Esophagus squamous epithelium (tissue), 4 donors: ENCODE measurements at regions not wholly inside any gene's neighbourhood (a gene's known extent, or its start where the extent isn't known, plus 50 kb on each side); places are given as distances from the start of the nearest gene placed in this dataset.

Experiments
- CTCF ChIP-seq, 6 experiments: fragments of 450-650 bp in 4 of 6; fragments of 200-600 bp in 2 of 6; sonication (generic) in 2 of 6; IDR thresholded peaks; one replicate each; pipeline ENCODE4 v1.5.1; 2016 to 2019; ENCODE audit warnings: antibody characterized with exemption in 6 of 6, mild to moderate bottlenecking in 4 of 6, moderate library complexity in 4 of 6
- POLR2A ChIP-seq, 4 donors: fragments of 450-650 bp; IDR thresholded peaks; one replicate each; pipeline ENCODE4 v1.6.1; 2017; ENCODE audit warnings: antibody characterized with exemption in 4 of 4, mild to moderate bottlenecking in 4 of 4, moderate library complexity in 3 of 4

DNA sequence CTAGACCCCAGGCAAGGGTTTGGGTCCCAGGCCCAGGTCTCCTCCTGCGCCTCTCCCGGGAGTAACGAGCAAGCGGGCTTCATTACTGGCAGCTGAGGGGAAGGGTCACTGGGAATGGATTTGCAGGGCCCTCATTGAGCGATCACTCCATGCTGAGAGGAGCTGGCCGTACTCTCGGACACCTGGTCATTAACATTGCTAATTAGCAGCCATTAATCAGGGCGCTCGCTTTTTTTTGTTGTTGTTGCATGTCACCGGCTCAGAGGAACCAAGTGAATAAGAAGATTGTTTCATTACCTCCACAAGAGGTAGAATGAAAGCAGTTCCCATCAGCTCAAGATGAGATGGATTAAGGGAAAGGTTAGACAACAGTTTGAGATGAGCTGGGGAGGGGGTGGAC lies 293.0 kb upstream of the ATP11B start:
- TF ChIP-seq CTCF (IDR thresholded peaks at IDR 0.05) (no peak), POLR2A (IDR thresholded peaks at IDR 0.05) (no peak)
